Chondrocyte (in vitro differentiated cells): ENCODE measurements at regions not wholly inside any gene's neighbourhood (a gene's known extent, or its start where the extent isn't known, plus 50 kb on each side); places are given as distances from the start of the nearest gene placed in this dataset.

ENCODE experiments used
- DNase-seq: peaks from one replicate; pipeline ENCODE4 v3.0.0; 2021; ENCODE audit warnings: mixed read lengths, low spot score
- H3K27ac Mint-ChIP-seq: one replicate; pipeline ENCODE4 v1.8.0; 2021; ENCODE audit warnings: mild to moderate bottlenecking, moderate library complexity, mixed read lengths; ENCODE audit not compliant: unreplicated experiment
- H3K27me3 Mint-ChIP-seq: 2 replicates; pipeline ENCODE4 v1.8.0; 2021; ENCODE audit warnings: low read depth, mixed read lengths
- H3K36me3 Mint-ChIP-seq: 2 replicates; pipeline ENCODE4 v1.8.0; 2021; ENCODE audit warnings: low read depth, mixed read lengths
- H3K4me1 Mint-ChIP-seq: 2 replicates; pipeline ENCODE4 v1.8.0; 2021; ENCODE audit warnings: low read depth, mild to moderate bottlenecking, mixed read lengths
- H3K4me3 Mint-ChIP-seq: one replicate; pipeline ENCODE4 v1.8.0; 2021; ENCODE audit warnings: mild to moderate bottlenecking, moderate library complexity, mixed read lengths; ENCODE audit not compliant: unreplicated experiment
- H3K9me3 Mint-ChIP-seq: 2 replicates; pipeline ENCODE4 v1.8.0; 2021; ENCODE audit warnings: low read depth, mixed read lengths
- CTCF ChIP-seq: fragments of 200-600 bp; sonication (generic); IDR thresholded peaks from 2 replicates; pipeline ENCODE4 v1.5.0; 2021; ENCODE audit warnings: antibody characterized with exemption, mild to moderate bottlenecking, moderate library complexity

- H3K27ac Mint-ChIP-seq = no peak overlapping the region
- DNase-seq = no peak
- peaks cover under 1% of the 10 kb centered on the region for H3K4me1 Mint-ChIP-seq
- peaks cover 8% of the 10 kb centered on the region for H3K9me3 Mint-ChIP-seq
- no peaks in the 10 kb centered on the region for H3K36me3 Mint-ChIP-seq
- TF ChIP-seq CTCF = no peak
- H3K4me3 Mint-ChIP-seq = no peak overlapping the region
- peaks cover 4% of the 10 kb centered on the region for H3K27me3 Mint-ChIP-seq
Measured at GRCh38 chr4:122681568-122681967, 50.9 kb upstream of the BBS12 start.
